Ishikawa (cell line): ENCODE measurements at regions not wholly inside any gene's neighbourhood (a gene's known extent, or its start where the extent isn't known, plus 50 kb on each side); places are given as distances from the start of the nearest gene placed in this dataset.

Experiments used
- CEBPB ChIP-seq: IDR thresholded peaks from 2 replicates; pipeline ENCODE4 v1.6.1; 2012
- CREB1 ChIP-seq: IDR thresholded peaks from 2 replicates; pipeline ENCODE4 v1.6.1; 2012; ENCODE audit warnings: low read depth
- EGR1 ChIP-seq: IDR thresholded peaks from 2 replicates; pipeline ENCODE4 v1.6.1; 2012
- EP300 ChIP-seq: IDR thresholded peaks from 2 replicates; pipeline ENCODE4 v1.6.1; 2012; ENCODE audit warnings: borderline replicate concordance
- FOXM1 ChIP-seq: IDR thresholded peaks from 2 replicates; pipeline ENCODE4 v1.6.1; 2012; ENCODE audit warnings: low read depth, borderline replicate concordance
- NFIC ChIP-seq: IDR thresholded peaks from 2 replicates; pipeline ENCODE4 v1.6.1; 2012
- RAD21 ChIP-seq: IDR thresholded peaks from 2 replicates; pipeline ENCODE4 v1.6.1; 2012; ENCODE audit warnings: low read depth
- TAF1 ChIP-seq: IDR thresholded peaks from 2 replicates; pipeline ENCODE4 v1.6.1; 2012; ENCODE audit warnings: low read depth, mild to moderate bottlenecking
- TCF12 ChIP-seq: IDR thresholded peaks from 2 replicates; pipeline ENCODE4 v1.6.1; 2012; ENCODE audit warnings: low read depth
- TEAD4 ChIP-seq: IDR thresholded peaks from 2 replicates; pipeline ENCODE4 v1.6.1; 2012
- USF1 ChIP-seq: IDR thresholded peaks from 2 replicates; pipeline ENCODE4 v1.6.1; 2012
- YY1 ChIP-seq: IDR thresholded peaks from 2 replicates; pipeline ENCODE4 v1.6.1; 2012; ENCODE audit warnings: low read depth
- ZBTB7A ChIP-seq: IDR thresholded peaks from 2 replicates; pipeline ENCODE4 v1.6.1; 2012; ENCODE audit warnings: low read depth
- TF ChIP-seq, protein P1 (sequence below): IDR thresholded peaks from 2 replicates; pipeline ENCODE4 v1.6.1; 2012; ENCODE audit warnings: low read depth, mild to moderate bottlenecking
- TF ChIP-seq, protein P2 (sequence below): IDR thresholded peaks from 2 replicates; pipeline ENCODE4 v1.6.1; 2012

DNA sequence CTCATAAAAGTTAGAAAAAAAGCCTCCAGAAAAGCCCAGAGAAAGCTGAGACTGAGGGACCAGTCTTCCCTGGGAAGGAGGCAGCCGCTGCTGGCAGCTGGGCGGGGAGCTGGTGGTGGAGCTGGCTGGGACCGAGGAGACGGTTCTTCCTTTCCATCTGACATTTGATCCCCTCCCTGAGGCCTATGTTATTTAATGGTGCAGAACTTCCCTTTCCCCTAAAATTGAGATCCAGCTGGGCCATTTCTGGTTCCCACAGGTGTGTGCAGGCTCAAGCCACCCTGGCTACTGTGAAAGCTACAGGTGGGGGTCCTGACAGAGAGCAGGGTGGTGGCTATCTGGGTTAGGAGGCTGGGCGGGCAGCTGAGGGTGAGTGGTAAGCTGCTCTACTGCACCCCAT lies 81.5 kb upstream of the FZD7 start:
- TF ChIP-seq, protein P1, sequence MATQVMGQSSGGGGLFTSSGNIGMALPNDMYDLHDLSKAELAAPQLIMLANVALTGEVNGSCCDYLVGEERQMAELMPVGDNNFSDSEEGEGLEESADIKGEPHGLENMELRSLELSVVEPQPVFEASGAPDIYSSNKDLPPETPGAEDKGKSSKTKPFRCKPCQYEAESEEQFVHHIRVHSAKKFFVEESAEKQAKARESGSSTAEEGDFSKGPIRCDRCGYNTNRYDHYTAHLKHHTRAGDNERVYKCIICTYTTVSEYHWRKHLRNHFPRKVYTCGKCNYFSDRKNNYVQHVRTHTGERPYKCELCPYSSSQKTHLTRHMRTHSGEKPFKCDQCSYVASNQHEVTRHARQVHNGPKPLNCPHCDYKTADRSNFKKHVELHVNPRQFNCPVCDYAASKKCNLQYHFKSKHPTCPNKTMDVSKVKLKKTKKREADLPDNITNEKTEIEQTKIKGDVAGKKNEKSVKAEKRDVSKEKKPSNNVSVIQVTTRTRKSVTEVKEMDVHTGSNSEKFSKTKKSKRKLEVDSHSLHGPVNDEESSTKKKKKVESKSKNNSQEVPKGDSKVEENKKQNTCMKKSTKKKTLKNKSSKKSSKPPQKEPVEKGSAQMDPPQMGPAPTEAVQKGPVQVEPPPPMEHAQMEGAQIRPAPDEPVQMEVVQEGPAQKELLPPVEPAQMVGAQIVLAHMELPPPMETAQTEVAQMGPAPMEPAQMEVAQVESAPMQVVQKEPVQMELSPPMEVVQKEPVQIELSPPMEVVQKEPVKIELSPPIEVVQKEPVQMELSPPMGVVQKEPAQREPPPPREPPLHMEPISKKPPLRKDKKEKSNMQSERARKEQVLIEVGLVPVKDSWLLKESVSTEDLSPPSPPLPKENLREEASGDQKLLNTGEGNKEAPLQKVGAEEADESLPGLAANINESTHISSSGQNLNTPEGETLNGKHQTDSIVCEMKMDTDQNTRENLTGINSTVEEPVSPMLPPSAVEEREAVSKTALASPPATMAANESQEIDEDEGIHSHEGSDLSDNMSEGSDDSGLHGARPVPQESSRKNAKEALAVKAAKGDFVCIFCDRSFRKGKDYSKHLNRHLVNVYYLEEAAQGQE = no peak
- peak; percentile 32; the same call in 1 of the 2 replicates for TF ChIP-seq EP300
- TF ChIP-seq TCF12 = no peak
- no peak for TF ChIP-seq TEAD4

GRCh38 chr2:201953396-201953795 lies 80.3 kb upstream of the FZD7 start:
- TF ChIP-seq TCF12 (no peak), TEAD4 (no peak), TAF1 (no peak)

GRCh38 chr2:201953880-201954279 lies 79.8 kb upstream of the FZD7 start:
- TF ChIP-seq TAF1 (no peak), TCF12 (no peak), ZBTB7A (no peak), EGR1 (no peak), CREB1 (no peak), TEAD4 (no peak), EP300 (no peak), YY1 (no peak), FOXM1 (no peak), USF1 (no peak), RAD21 (no peak), NFIC (no peak), CEBPB (no peak)
- TF ChIP-seq, protein P1 = no peak
- TF ChIP-seq, protein P2, sequence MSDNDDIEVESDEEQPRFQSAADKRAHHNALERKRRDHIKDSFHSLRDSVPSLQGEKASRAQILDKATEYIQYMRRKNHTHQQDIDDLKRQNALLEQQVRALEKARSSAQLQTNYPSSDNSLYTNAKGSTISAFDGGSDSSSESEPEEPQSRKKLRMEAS = no peak

GRCh38 chr2:201955231-201955630 lies 78.4 kb upstream of the FZD7 start:
- TF ChIP-seq, protein P2 = no peak
- no peak for TF ChIP-seq ZBTB7A

DNA sequence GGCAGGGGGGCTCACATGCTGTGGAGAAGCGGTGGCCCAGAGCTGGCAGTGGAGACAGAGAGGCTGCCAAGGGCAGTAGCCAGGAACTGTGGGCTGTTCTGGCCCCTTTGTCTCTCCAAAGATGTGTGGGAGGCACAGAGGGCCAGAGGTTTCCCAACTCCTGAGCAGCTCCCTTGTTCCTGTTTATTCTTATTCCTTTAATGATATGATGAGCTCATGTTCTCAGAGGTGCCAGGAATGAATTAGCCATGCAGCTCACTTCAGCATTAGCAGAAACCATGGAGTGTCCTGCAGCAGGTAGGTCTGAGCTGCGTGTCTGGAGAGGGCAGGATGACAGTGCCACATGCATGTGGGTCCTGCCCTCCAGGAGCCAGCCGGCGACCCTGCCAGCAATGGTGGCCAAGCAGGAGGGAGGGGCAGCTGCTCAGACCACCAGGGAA lies 77.9 kb upstream of the FZD7 start:
- TF ChIP-seq EP300 (no peak), YY1 (no peak)

DNA sequence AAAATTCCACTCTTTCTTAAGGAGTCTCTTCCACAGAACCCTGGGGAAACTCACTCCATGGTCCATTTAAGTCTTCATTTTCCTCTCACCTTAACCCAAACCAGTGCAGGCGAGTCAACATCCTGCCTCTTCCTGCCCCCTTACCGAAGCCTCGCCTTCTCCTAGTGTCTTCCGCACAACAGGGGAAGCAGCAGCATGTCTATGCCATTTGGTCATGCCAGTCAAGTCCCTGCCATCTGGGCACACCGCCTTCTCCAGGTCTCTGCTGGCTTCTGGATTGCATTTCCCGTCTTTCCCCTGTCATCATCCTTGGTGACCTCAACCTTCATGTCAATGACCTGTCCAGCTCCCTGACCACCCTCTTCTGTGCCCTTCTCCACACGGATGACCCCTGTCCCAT lies 77.3 kb upstream of the FZD7 start:
- TF ChIP-seq USF1 (no peak), TAF1 (no peak), ZBTB7A (no peak), EGR1 (no peak), TCF12 (no peak), YY1 (no peak), CEBPB (no peak)
- TF ChIP-seq, protein P1 = no peak
